ENCODE measurements at regions not wholly inside any gene's neighbourhood (a gene's known extent, or its start where the extent isn't known, plus 50 kb on each side); places are given as distances from the start of the nearest gene placed in this dataset.
"Not testable (repeated sequence)": the region's sequence is repeated elsewhere in the genome, so short reads cannot be mapped to it uniquely, and the experiment has no call there.

DNA sequence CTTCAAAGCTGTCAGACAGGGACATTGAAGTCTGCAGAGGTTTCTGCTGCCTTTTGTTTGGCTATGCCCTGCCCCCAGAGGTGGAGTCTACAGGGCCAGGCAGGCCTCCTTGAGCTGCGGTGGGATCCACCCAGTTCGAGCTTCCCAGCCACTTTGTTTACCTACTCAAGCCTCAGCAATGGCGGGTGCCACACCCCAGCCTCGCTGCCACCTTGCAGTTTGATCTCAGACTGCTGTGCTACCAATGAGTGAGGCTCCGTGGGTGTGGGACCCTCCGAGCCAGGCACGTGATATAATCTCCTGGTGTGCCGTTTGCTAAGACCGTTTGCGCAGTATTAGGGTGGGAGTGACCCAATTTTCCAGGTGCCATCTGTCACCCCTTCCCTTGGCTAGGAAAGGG is 320.1 kb upstream of the STXBP6 start:
- H3K9me3 ChIP-seq (ENCODE audit: control insufficient read depth, low read length); H3K4me3 ChIP-seq (ENCODE audit: insufficient read depth, low read depth, low read length); H3K27ac ChIP-seq (ENCODE audit: insufficient read depth, low read depth, low read length, poor library complexity, severe bottlenecking); H3K27me3 ChIP-seq (ENCODE audit: control insufficient read depth, insufficient read depth, low read length, poor library complexity, severe bottlenecking); H3K4me1 ChIP-seq (ENCODE audit: control insufficient read depth, insufficient read depth, low read length); H3K36me3 ChIP-seq (ENCODE audit: control insufficient read depth, insufficient read depth, low read length): not testable (repeated sequence)
- 95 to 96% methylated on average over 10 of the region's 10 CpGs for WGBS, 2 experiments

DNA sequence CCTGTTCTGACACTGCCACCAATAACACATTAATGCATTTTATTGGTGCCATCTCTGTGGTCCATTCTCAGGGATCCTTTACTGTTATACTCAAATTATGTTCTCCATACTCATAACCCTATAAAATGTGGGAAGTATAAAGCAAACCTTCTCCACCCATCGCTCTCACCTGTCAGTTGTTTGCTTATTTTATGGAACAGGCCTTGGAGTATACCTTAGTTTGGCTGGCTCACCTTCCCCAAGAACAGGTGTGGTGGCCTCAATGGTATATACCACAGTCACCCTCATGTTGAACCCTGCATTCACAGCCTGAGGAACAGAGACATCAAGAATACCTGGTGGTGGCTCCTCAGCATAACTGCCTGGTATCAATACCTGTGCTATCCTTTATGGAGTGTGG is 308.4 kb upstream of the STXBP6 start:
- no peaks in the 10 kb centered on the region for H3K36me3 ChIP-seq (ENCODE audit: control insufficient read depth, insufficient read depth, low read length)
- WGBS, 2 experiments: 90 to 100% methylated on average over 1 of the region's 1 CpG
- no peaks in the 10 kb centered on the region for H3K4me1 ChIP-seq (ENCODE audit: control insufficient read depth, insufficient read depth, low read length)
- H3K27me3 ChIP-seq (ENCODE audit: control insufficient read depth, insufficient read depth, low read length, poor library complexity, severe bottlenecking): no peaks in the 10 kb centered on the region
- H3K9me3 ChIP-seq (ENCODE audit: control insufficient read depth, low read length): no peaks in the 10 kb centered on the region
- no peak overlapping the region for H3K27ac ChIP-seq (ENCODE audit: insufficient read depth, low read depth, low read length, poor library complexity, severe bottlenecking)
- H3K4me3 ChIP-seq (ENCODE audit: insufficient read depth, low read depth, low read length): no peak overlapping the region

DNA sequence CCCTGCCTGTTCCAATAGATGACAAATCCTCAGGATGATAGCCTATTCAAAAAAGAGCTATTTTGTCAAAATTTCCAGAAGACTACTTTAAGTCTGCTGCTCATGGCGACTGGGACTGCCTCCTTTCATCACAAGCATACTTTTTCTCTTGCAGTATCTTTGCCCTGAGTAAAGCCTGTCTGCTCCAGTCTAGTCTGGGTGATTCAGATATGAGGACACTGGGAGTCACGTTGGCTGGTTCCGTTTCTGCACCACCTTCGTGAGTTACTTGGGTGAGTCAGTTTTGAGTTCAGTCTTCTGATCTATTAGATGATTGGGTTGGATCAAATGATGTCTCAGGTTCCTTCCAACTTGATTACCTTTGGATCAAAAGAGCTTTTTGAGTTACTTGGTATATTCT is 301.3 kb upstream of the STXBP6 start:
- Histone ChIP-seq H3K27ac (ENCODE audit: insufficient read depth, low read depth, low read length, poor library complexity, severe bottlenecking) (no peak overlapping the region), H3K9me3 (ENCODE audit: control insufficient read depth, low read length) (no peaks in the 10 kb centered on the region), H3K36me3 (ENCODE audit: control insufficient read depth, insufficient read depth, low read length) (no peaks in the 10 kb centered on the region), H3K4me1 (ENCODE audit: control insufficient read depth, insufficient read depth, low read length) (no peaks in the 10 kb centered on the region), H3K27me3 (ENCODE audit: control insufficient read depth, insufficient read depth, low read length, poor library complexity, severe bottlenecking) (no peaks in the 10 kb centered on the region), H3K4me3 (ENCODE audit: insufficient read depth, low read depth, low read length) (no peak overlapping the region)
- 89 to 95% methylated on average over 4 of the region's 4 CpGs for WGBS, 2 experiments

DNA sequence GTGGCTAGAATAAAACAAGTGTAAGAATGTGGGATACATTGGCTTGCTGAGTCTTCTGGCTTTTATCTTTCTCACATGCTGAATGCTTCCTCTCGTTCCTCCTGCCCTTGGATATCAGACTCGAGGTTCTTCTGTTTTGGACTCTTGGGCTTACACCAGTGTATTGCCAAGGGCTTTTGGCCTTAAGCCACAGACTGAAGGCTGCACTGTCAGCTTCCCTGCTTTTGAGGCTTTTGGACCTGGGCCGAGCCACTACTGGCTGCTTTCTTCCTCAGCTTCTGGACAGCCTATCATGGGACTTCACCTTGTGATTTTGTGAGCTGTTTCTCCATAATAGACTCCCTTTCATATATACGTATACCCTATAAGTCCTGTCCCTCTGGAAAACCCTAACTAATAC is 300.9 kb upstream of the STXBP6 start:
- 92 to 94% methylated on average over 4 of the region's 4 CpGs for WGBS, 2 experiments
- H3K4me1 ChIP-seq (ENCODE audit: control insufficient read depth, insufficient read depth, low read length): no peaks in the 10 kb centered on the region
- H3K4me3 ChIP-seq (ENCODE audit: insufficient read depth, low read depth, low read length): no peak overlapping the region
- no peaks in the 10 kb centered on the region for H3K9me3 ChIP-seq (ENCODE audit: control insufficient read depth, low read length)
- no peak overlapping the region for H3K27ac ChIP-seq (ENCODE audit: insufficient read depth, low read depth, low read length, poor library complexity, severe bottlenecking)
- no peaks in the 10 kb centered on the region for H3K36me3 ChIP-seq (ENCODE audit: control insufficient read depth, insufficient read depth, low read length)
- H3K27me3 ChIP-seq (ENCODE audit: control insufficient read depth, insufficient read depth, low read length, poor library complexity, severe bottlenecking): no peaks in the 10 kb centered on the region

DNA sequence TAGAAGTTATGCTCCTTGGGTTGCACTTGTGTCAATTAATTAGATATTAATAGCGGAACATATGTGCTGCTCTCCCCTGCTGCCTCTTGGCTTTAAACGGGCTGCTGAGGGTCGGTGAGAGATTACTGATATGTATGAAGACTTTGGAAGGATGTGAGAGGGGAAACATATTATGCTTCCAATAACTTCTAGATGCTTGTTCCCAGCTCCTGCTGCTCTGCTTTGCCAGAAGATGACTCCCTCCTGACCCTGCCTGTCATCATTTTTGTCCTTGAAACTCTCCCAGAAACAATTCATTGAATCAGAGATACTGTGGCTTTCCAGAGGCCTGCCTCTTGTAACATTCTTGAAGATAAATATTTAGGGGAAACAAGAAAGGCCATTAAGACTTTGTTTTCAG is 300.1 kb upstream of the STXBP6 start:
- 91 to 98% methylated on average over 3 of the region's 3 CpGs for WGBS, 2 experiments
- Histone ChIP-seq H3K36me3 (ENCODE audit: control insufficient read depth, insufficient read depth, low read length) (no peaks in the 10 kb centered on the region), H3K4me3 (ENCODE audit: insufficient read depth, low read depth, low read length) (no peak overlapping the region), H3K27ac (ENCODE audit: insufficient read depth, low read depth, low read length, poor library complexity, severe bottlenecking) (no peak overlapping the region), H3K4me1 (ENCODE audit: control insufficient read depth, insufficient read depth, low read length) (no peaks in the 10 kb centered on the region), H3K27me3 (ENCODE audit: control insufficient read depth, insufficient read depth, low read length, poor library complexity, severe bottlenecking) (no peaks in the 10 kb centered on the region), H3K9me3 (ENCODE audit: control insufficient read depth, low read length) (no peaks in the 10 kb centered on the region)

- H3K27me3 ChIP-seq (ENCODE audit: control insufficient read depth, insufficient read depth, low read length, poor library complexity, severe bottlenecking): no peaks in the 10 kb centered on the region
- peaks cover 2% of the 10 kb centered on the region for H3K9me3 ChIP-seq (ENCODE audit: control insufficient read depth, low read length)
- no peak overlapping the region for H3K27ac ChIP-seq (ENCODE audit: insufficient read depth, low read depth, low read length, poor library complexity, severe bottlenecking)
- no peaks in the 10 kb centered on the region for H3K36me3 ChIP-seq (ENCODE audit: control insufficient read depth, insufficient read depth, low read length)
- WGBS, 2 experiments: 96 to 100% methylated on average over 1 of the region's 1 CpG
- H3K4me1 ChIP-seq (ENCODE audit: control insufficient read depth, insufficient read depth, low read length): no peaks in the 10 kb centered on the region
- no peak overlapping the region for H3K4me3 ChIP-seq (ENCODE audit: insufficient read depth, low read depth, low read length)
Observed at GRCh38 chr14:25349269-25349668, 299.3 kb upstream of the STXBP6 start.

DNA sequence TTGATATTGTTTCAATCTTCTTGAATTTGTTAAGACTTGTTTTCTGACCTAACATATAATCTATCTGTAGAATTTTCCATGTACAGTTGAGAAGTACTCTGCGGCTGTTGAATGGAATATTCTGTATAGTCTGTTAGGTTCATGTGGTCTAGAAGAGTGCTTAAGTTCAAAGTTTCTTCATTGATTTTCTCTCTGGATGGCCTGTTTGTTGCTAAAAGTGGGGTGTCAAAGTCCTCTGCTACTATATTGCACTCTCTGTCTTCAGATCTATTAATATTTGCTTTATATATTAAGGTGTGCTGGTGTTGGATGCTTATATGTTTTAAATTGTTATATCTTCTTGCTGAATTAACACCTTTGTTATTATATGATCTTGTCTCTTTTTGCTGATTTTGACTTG is 290.9 kb upstream of the STXBP6 start:
- Histone ChIP-seq H3K4me3 (ENCODE audit: insufficient read depth, low read depth, low read length) (no peak overlapping the region), H3K27me3 (ENCODE audit: control insufficient read depth, insufficient read depth, low read length, poor library complexity, severe bottlenecking) (no peaks in the 10 kb centered on the region), H3K27ac (ENCODE audit: insufficient read depth, low read depth, low read length, poor library complexity, severe bottlenecking) (no peak overlapping the region), H3K9me3 (ENCODE audit: control insufficient read depth, low read length) (peaks cover 4% of the 10 kb centered on the region), H3K36me3 (ENCODE audit: control insufficient read depth, insufficient read depth, low read length) (no peaks in the 10 kb centered on the region), H3K4me1 (ENCODE audit: control insufficient read depth, insufficient read depth, low read length) (no peaks in the 10 kb centered on the region)
- WGBS, 2 experiments: 90 to 94% methylated on average over 1 of the region's 1 CpG

DNA sequence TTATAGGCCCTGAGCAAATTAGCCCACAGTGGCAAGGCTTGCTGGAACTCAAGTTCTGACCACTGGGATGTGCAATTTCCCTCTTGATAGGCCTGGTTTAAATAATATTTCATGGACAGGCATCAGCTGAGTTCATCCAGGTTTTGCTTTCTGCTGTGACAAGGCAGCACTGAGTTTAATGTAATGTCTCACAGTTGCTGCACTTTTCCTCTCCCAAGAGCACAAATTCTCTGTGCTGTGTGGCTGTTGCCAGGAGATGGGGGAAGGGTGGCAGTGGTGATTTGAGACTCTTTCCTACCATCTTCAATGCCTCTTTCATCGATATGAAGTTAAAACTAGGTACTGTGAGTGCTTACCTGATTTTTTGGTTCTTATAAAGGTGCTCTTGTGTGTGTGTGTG is 272.8 kb upstream of the STXBP6 start:
- WGBS, 2 experiments: 100% methylated on average over 1 of the region's 1 CpG

DNA sequence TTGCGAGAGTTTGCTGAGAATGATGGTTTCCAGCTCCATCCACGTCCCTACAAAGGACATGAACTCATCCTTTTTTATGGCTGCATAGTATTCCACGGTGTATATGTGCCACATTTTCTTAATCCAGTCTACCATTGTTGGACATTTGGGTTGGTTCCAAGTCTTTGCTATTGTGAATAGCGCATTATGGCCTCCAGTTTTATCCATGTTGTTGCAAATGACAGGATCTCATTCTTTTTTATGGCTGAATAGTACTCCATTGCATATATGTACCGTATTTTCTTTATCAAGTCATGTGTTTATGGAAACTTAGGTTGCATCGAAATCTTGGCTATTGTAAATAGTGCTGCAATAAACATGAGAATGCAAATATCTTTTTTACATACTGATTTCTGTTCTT is 266.1 kb upstream of the STXBP6 start:
- not testable (repeated sequence) for H3K9me3 ChIP-seq (ENCODE audit: control insufficient read depth, low read length); H3K36me3 ChIP-seq (ENCODE audit: control insufficient read depth, insufficient read depth, low read length); H3K4me1 ChIP-seq (ENCODE audit: control insufficient read depth, insufficient read depth, low read length); H3K27ac ChIP-seq (ENCODE audit: insufficient read depth, low read depth, low read length, poor library complexity, severe bottlenecking); H3K4me3 ChIP-seq (ENCODE audit: insufficient read depth, low read depth, low read length); H3K27me3 ChIP-seq (ENCODE audit: control insufficient read depth, insufficient read depth, low read length, poor library complexity, severe bottlenecking)
- WGBS, 2 experiments: 73 to 85% methylated on average over 2 to 5 of the region's 6 CpGs

More for the DNA sequence above, 272.8 kb upstream of the STXBP6 start:
- Histone ChIP-seq H3K4me3 (ENCODE audit: insufficient read depth, low read depth, low read length) (no peak overlapping the region), H3K27me3 (ENCODE audit: control insufficient read depth, insufficient read depth, low read length, poor library complexity, severe bottlenecking) (no peaks in the 10 kb centered on the region), H3K4me1 (ENCODE audit: control insufficient read depth, insufficient read depth, low read length) (no peaks in the 10 kb centered on the region), H3K27ac (ENCODE audit: insufficient read depth, low read depth, low read length, poor library complexity, severe bottlenecking) (no peak overlapping the region), H3K36me3 (ENCODE audit: control insufficient read depth, insufficient read depth, low read length) (no peaks in the 10 kb centered on the region), H3K9me3 (ENCODE audit: control insufficient read depth, low read length) (no peaks in the 10 kb centered on the region)

- Histone ChIP-seq H3K4me1 (ENCODE audit: control insufficient read depth, insufficient read depth, low read length) (no peaks in the 10 kb centered on the region), H3K27ac (ENCODE audit: insufficient read depth, low read depth, low read length, poor library complexity, severe bottlenecking) (no peak overlapping the region), H3K9me3 (ENCODE audit: control insufficient read depth, low read length) (no peaks in the 10 kb centered on the region), H3K27me3 (ENCODE audit: control insufficient read depth, insufficient read depth, low read length, poor library complexity, severe bottlenecking) (no peaks in the 10 kb centered on the region), H3K4me3 (ENCODE audit: insufficient read depth, low read depth, low read length) (no peak overlapping the region), H3K36me3 (ENCODE audit: control insufficient read depth, insufficient read depth, low read length) (no peaks in the 10 kb centered on the region)
- 61 to 63% methylated on average over 3 of the region's 3 CpGs for WGBS, 2 experiments
Observed at GRCh38 chr14:25308244-25308643, 258.3 kb upstream of the STXBP6 start.

DNA sequence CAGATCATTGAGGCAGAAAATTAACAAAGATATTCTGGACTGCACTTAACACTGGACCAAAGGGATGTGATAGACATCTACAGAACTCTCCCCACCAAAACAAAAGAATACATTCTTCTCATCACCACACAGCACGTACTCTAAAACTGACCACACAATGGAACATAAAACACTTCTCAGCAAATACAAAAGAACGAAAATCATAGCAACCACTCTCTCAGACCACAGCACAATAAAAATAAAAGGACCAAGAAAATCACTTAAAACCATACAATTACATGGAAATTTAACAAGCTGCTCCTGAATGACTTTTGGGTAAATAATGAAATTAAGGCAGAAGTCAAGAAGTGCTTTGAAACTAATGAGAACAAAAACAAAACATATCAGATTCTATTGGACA is 254.0 kb upstream of the STXBP6 start:
- no peaks in the 10 kb centered on the region for H3K27me3 ChIP-seq (ENCODE audit: control insufficient read depth, insufficient read depth, low read length, poor library complexity, severe bottlenecking)
- WGBS, 2 experiments: 77 to 91% methylated on average over 2 of the region's 2 CpGs
- no peak overlapping the region for H3K4me3 ChIP-seq (ENCODE audit: insufficient read depth, low read depth, low read length)
- no peaks in the 10 kb centered on the region for H3K9me3 ChIP-seq (ENCODE audit: control insufficient read depth, low read length)
- H3K36me3 ChIP-seq (ENCODE audit: control insufficient read depth, insufficient read depth, low read length): no peaks in the 10 kb centered on the region
- no peak overlapping the region for H3K27ac ChIP-seq (ENCODE audit: insufficient read depth, low read depth, low read length, poor library complexity, severe bottlenecking)
- H3K4me1 ChIP-seq (ENCODE audit: control insufficient read depth, insufficient read depth, low read length): no peaks in the 10 kb centered on the region

All from ectodermal cell (in vitro differentiated cells).